ENCODE measurements at regions not wholly inside any gene's neighbourhood (a gene's known extent, or its start where the extent isn't known, plus 50 kb on each side); places are given as distances from the start of the nearest gene placed in this dataset.

- no peak for DNase-seq (ENCODE audit: low read depth, low spot score)
- in situ Hi-C loops (cut with HindIII; ENCODE audit: low pct_unique_long_range_greater_than_20kb, low sequenced_read_pairs) = no loop called here
Measured at GRCh38 chr5:74095871-74096270, 469.9 kb downstream of the ARHGEF28 start.

DNA sequence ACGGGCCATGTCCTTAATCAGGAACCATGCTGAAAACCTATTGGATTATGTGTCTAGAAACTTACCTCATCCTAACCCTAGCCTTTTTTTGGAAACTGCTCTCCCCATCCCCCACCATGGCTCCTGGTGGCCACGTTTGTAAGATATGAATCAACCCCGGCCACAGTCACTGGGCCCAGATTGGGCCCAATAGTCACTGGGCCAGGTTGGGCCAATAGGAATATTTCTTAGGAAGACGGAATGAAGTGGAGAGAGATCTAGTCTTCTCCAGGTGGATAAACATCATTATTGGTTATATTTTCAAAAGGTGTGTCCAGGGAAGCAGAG is 468.7 kb downstream of the ARHGEF28 start:
- DNase-seq (ENCODE audit: low read depth, low spot score) = no peak
- in situ Hi-C loops (cut with HindIII; ENCODE audit: low pct_unique_long_range_greater_than_20kb, low sequenced_read_pairs) = no loop called here

GRCh38 chr5:74094096-74094781 is 468.2 kb downstream of the ARHGEF28 start:
- in situ Hi-C loops (cut with HindIII; ENCODE audit: low pct_unique_long_range_greater_than_20kb, low sequenced_read_pairs) = no loop called here
- DNase-seq (ENCODE audit: low read depth, low spot score) = no peak

DNA sequence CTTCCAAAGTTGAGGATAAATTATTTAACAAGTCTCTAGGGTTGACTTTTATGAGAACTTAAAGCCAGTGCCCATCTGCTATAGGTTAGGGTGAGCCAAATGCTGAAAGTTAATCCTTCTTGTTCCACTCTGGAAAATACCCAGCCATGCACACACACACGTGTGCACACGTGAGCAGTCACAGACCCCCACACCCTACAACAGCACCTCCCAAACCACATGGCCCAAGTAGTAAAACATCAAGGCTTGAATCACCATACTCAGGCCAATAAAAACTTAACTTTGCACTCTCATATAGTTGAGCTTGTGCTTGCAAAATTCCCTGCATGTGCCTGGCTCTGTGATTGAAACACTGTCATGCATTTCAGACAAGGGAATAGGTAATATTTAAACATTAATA is 467.6 kb downstream of the ARHGEF28 start:
- in situ Hi-C loops (cut with HindIII; ENCODE audit: low pct_unique_long_range_greater_than_20kb, low sequenced_read_pairs) = no loop called here
- no peak for DNase-seq (ENCODE audit: low read depth, low spot score)

DNA sequence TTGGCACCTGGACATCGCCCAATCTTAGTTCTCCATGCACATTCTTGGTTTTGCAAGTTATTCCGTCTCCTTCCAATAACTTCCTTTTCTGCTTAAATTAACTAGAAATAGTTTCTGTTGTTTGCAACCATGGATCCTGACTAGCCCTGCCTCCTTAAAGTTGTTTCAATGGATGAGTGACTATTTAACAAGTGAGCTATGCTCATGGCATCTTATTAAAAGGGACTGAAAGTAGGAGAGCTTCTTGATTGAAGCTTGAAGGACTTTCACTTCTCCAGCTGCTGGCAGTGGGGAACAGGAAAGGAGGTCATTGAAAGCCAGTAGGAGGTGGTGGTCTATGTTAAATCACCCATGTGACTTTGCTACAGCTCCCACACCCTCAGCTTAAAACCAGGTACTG is 466.8 kb downstream of the ARHGEF28 start:
- DNase-seq (ENCODE audit: low read depth, low spot score) = no peak
- in situ Hi-C loops (cut with HindIII; ENCODE audit: low pct_unique_long_range_greater_than_20kb, low sequenced_read_pairs) = no loop called here

GRCh38 chr5:74085782-74086181 is 459.8 kb downstream of the ARHGEF28 start:
- DNase-seq (ENCODE audit: low read depth, low spot score) = no peak
- in situ Hi-C loops (cut with HindIII; ENCODE audit: low pct_unique_long_range_greater_than_20kb, low sequenced_read_pairs) = no loop called here

GRCh38 chr5:74085186-74085585 is 459.2 kb downstream of the ARHGEF28 start:
- in situ Hi-C loops (cut with HindIII; ENCODE audit: low pct_unique_long_range_greater_than_20kb, low sequenced_read_pairs) = no loop called here
- no peak for DNase-seq (ENCODE audit: low read depth, low spot score)

GRCh38 chr5:74083096-74083791 is 457.2 kb downstream of the ARHGEF28 start:
- in situ Hi-C loops (cut with HindIII; ENCODE audit: low pct_unique_long_range_greater_than_20kb, low sequenced_read_pairs) = no loop called here
- no peak for DNase-seq (ENCODE audit: low read depth, low spot score)

DNA sequence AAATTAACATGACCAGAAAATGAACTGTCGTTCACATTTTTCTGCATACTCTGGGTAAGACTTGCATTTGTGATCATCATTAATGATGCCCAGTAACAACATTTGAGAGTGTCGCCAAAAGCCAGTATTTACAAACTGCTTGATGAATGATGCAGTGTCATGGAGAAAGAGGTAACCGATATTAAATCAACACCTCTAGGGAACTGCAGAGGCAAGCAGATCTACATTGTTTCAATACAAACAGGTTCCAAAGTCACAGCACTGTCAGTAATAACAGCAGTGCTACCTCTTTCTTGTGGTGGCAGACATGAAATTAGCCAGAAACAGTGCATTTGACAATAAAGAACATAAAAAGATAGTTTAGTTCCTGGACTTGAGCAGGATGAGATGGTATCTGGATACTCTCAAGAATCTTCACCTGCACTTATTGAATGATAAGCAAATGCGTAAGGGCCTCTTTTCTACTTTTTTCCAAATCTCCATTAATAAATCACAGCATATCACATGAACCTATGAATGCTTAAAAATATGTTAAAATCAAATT is 456.6 kb downstream of the ARHGEF28 start:
- in situ Hi-C loops (cut with HindIII; ENCODE audit: low pct_unique_long_range_greater_than_20kb, low sequenced_read_pairs) = no loop called here
- DNase-seq (ENCODE audit: low read depth, low spot score) = no peak

- no peak for DNase-seq (ENCODE audit: low read depth, low spot score)
- in situ Hi-C loops (cut with HindIII; ENCODE audit: low pct_unique_long_range_greater_than_20kb, low sequenced_read_pairs) = no loop called here
Measured at GRCh38 chr5:74081126-74081525, 455.1 kb downstream of the ARHGEF28 start.

GRCh38 chr5:74079971-74080556 is 454.1 kb downstream of the ARHGEF28 start:
- DNase-seq (ENCODE audit: low read depth, low spot score) = no peak
- in situ Hi-C loops (cut with HindIII; ENCODE audit: low pct_unique_long_range_greater_than_20kb, low sequenced_read_pairs) = no loop called here

GRCh38 chr5:74075501-74076484 is 449.8 kb downstream of the ARHGEF28 start:
- in situ Hi-C loops (cut with HindIII; ENCODE audit: low pct_unique_long_range_greater_than_20kb, low sequenced_read_pairs) = no loop called here
- no peak for DNase-seq (ENCODE audit: low read depth, low spot score)

- in situ Hi-C loops (cut with HindIII; ENCODE audit: low pct_unique_long_range_greater_than_20kb, low sequenced_read_pairs) = no loop called here
- DNase-seq (ENCODE audit: low read depth, low spot score) = no peak
Measured at GRCh38 chr5:74074111-74074510, 448.1 kb downstream of the ARHGEF28 start.

GRCh38 chr5:74073257-74073656 is 447.3 kb downstream of the ARHGEF28 start:
- no peak for DNase-seq (ENCODE audit: low read depth, low spot score)
- in situ Hi-C loops (cut with HindIII; ENCODE audit: low pct_unique_long_range_greater_than_20kb, low sequenced_read_pairs) = no loop called here

DNA sequence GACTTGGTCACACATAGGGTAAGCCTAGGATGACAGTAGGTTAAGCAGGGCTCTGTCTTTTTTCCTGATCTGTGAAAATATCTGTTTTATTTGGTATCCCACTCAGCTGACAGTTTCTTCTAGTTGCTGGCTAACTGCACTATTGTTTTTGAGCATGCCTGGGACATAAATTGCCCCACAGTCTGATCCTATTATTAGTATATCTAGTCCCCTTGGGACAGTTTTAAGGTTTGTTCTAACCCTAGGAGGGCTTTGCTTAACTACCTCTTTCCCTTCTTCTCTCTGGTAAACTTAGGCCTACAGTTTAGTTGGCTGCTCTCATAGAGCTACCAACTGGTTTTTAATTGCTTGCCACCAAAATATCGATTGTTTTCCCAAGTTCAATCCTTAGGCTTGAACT is 446.6 kb downstream of the ARHGEF28 start:
- in situ Hi-C loops (cut with HindIII; ENCODE audit: low pct_unique_long_range_greater_than_20kb, low sequenced_read_pairs) = no loop called here
- DNase-seq (ENCODE audit: low read depth, low spot score) = no peak

GRCh38 chr5:74070766-74071165 is 444.8 kb downstream of the ARHGEF28 start:
- DNase-seq (ENCODE audit: low read depth, low spot score) = no peak
- in situ Hi-C loops (cut with HindIII; ENCODE audit: low pct_unique_long_range_greater_than_20kb, low sequenced_read_pairs) = no loop called here

GRCh38 chr5:74069741-74070140 is 443.7 kb downstream of the ARHGEF28 start:
- in situ Hi-C loops (cut with HindIII; ENCODE audit: low pct_unique_long_range_greater_than_20kb, low sequenced_read_pairs) = no loop called here

More at GRCh38 chr5:74069741-74070140, 443.7 kb downstream of the ARHGEF28 start:
- no peak for DNase-seq (ENCODE audit: low read depth, low spot score)
